ENCODE measurements at regions not wholly inside any gene's neighbourhood (a gene's known extent, or its start where the extent isn't known, plus 50 kb on each side); places are given as distances from the start of the nearest gene placed in this dataset.

DNA sequence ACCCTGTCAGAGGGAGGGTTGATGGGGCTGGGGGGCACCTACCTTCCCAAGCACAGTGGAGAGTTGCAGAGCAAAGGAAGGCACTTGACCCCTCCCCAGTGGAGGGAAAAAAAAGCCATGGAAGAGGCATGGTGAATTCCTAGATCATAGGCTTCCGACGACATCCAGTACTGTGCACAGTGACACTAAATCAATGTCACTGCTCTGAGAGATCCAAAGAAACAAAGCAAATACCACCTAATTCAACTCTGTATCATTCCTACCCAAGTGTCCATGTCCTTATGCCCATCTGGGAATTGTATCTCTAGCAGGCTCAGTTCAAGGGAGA, 344.2 kb upstream of the NCAM1 start:
- no peak overlapping the region for H4K8ac ChIP-seq (ENCODE audit: low read depth, low read length)
- no peak overlapping the region for H2BK12ac ChIP-seq (ENCODE audit: low read length)
- H2AFZ ChIP-seq (ENCODE audit: low read length), result no peak overlapping the region
- H2AK5ac ChIP-seq (ENCODE audit: low read depth, low read length), result no peak overlapping the region
- H3K27ac ChIP-seq (replicated peaks; ENCODE audit: low read length), result no peak overlapping the region
- no peak overlapping the region for H3K14ac ChIP-seq (ENCODE audit: low read length)
- H2BK120ac ChIP-seq (ENCODE audit: low read depth, low read length), result no peak overlapping the region
- H3K79me1 ChIP-seq (ENCODE audit: low read depth, low read length), result no peaks in the 10 kb centered on the region
- no peaks in the 10 kb centered on the region for H3K36me3 ChIP-seq (replicated peaks in 1 of 2; ENCODE audit: control insufficient read depth in 2 of 2, insufficient read depth in 2 of 2, low read length in 2 of 2)
- H3K27me3 ChIP-seq (ENCODE audit: control insufficient read depth in 3 of 3, insufficient read depth in 3 of 3, low read depth in 1 of 3, low read length in 3 of 3), result no peaks in the 10 kb centered on the region
- no peak for DNase-seq (ENCODE audit: low spot score)
- no peak overlapping the region for H3K18ac ChIP-seq (ENCODE audit: low read length)
- H3K9me3 ChIP-seq (replicated peaks in 1 of 2; ENCODE audit: control insufficient read depth in 2 of 2, insufficient read depth in 1 of 2, low read depth in 1 of 2, low read length in 2 of 2), result no peaks in the 10 kb centered on the region
- no peak overlapping the region for H3K4ac ChIP-seq (ENCODE audit: low read length)
- no peak overlapping the region for H2BK15ac ChIP-seq (ENCODE audit: low read length)
- H3K9ac ChIP-seq (ENCODE audit: low read depth, low read length, poor library complexity), result no peak overlapping the region
- H2BK5ac ChIP-seq (ENCODE audit: low read length), result no peak overlapping the region
- no peak overlapping the region for H3K23ac ChIP-seq (ENCODE audit: low read depth, low read length, poor library complexity)
- H4K91ac ChIP-seq (ENCODE audit: low read depth, low read length, poor library complexity), result no peak overlapping the region
- H3K4me3 ChIP-seq (ENCODE audit: low read length in 2 of 2), result no peak overlapping the region
- H3K4me1 ChIP-seq (ENCODE audit: control insufficient read depth in 2 of 2, insufficient read depth in 1 of 2, low read depth in 1 of 2, low read length in 2 of 2), result peaks cover 0 to 7% of the 10 kb centered on the region in 2 donors
- WGBS, 2 donors (ENCODE audit: extremely low coverage in 2 of 2, insufficient read length in 2 of 2, insufficient replicate concordance in 1 of 2), result no CpG with 5 or more reads among the region's 2 CpGs
- no peak overlapping the region for H3K4me2 ChIP-seq (ENCODE audit: insufficient read depth, low read length, poor library complexity, severe bottlenecking)

DNA sequence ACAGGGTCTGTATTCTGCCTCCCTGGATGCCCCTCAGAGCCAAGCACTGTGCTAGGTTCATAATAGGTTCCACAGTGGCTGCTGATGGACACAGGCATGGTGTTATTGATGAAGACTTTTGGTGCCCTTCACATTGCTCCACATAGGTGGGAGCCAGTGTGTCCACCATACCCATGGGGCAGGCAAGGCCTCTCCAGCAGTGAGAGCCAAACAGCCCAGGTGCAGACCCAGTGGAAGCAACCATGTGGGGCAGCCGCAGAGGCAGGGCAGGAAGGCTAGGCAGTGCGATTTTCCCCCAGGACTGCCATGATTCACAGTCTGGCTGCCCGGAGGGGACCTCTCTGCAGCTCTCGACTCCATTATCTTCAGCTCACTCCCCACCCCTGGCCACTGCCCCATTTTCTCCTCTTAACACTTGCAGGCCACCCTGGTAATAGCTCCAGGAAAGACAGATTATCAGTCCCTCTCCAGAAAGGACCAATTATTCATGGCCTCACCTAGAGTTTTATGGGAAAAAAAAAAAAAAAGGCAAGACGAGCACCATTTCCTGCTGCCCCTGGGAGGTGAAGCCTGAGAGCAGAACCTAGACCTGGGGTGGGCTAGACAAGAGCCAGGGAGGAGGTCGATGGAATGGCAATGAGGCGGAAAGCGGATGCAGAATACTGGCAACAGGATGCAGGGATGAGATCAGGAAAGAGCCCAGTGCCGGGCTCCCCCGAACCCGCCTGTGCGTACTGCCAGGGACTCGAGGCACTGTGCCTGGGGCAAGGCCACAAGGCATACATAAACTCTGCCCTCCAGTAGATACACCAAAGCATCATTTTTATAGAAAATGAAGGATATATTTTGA, 343.0 kb upstream of the NCAM1 start:
- Histone ChIP-seq H3K9ac (ENCODE audit: low read depth, low read length, poor library complexity) (no peak overlapping the region), H3K23ac (ENCODE audit: low read depth, low read length, poor library complexity) (no peak overlapping the region), H4K8ac (ENCODE audit: low read depth, low read length) (no peak overlapping the region), H4K91ac (ENCODE audit: low read depth, low read length, poor library complexity) (no peak overlapping the region), H3K4me1 (ENCODE audit: control insufficient read depth in 2 of 2, insufficient read depth in 1 of 2, low read depth in 1 of 2, low read length in 2 of 2) (peaks cover 0 to 4% of the 10 kb centered on the region in 2 donors), H3K18ac (ENCODE audit: low read length) (peak overlapping the region; percentile 71), H2BK5ac (ENCODE audit: low read length) (no peak overlapping the region), H3K36me3 (replicated peaks in 1 of 2; ENCODE audit: control insufficient read depth in 2 of 2, insufficient read depth in 2 of 2, low read length in 2 of 2) (no peaks in the 10 kb centered on the region), H3K14ac (ENCODE audit: low read length) (no peak overlapping the region), H2AK5ac (ENCODE audit: low read depth, low read length) (no peak overlapping the region), H3K4ac (ENCODE audit: low read length) (no peak overlapping the region), H3K4me2 (ENCODE audit: insufficient read depth, low read length, poor library complexity, severe bottlenecking) (no peak overlapping the region), H3K9me3 (replicated peaks in 1 of 2; ENCODE audit: control insufficient read depth in 2 of 2, insufficient read depth in 1 of 2, low read depth in 1 of 2, low read length in 2 of 2) (no peaks in the 10 kb centered on the region), H2BK15ac (ENCODE audit: low read length) (peak overlapping the region; percentile 14), H2AFZ (ENCODE audit: low read length) (no peak overlapping the region), H3K4me3 (ENCODE audit: low read length in 2 of 2) (no peak overlapping the region), H3K27ac (replicated peaks; ENCODE audit: low read length) (no peak overlapping the region), H3K79me1 (ENCODE audit: low read depth, low read length) (no peaks in the 10 kb centered on the region), H2BK120ac (ENCODE audit: low read depth, low read length) (no peak overlapping the region), H2BK12ac (ENCODE audit: low read length) (no peak overlapping the region), H3K27me3 (ENCODE audit: control insufficient read depth in 3 of 3, insufficient read depth in 3 of 3, low read depth in 1 of 3, low read length in 3 of 3) (no peaks in the 10 kb centered on the region)
- no CpG with 5 or more reads among the region's 13 CpGs for WGBS, 2 donors (ENCODE audit: extremely low coverage in 2 of 2, insufficient read length in 2 of 2, insufficient replicate concordance in 1 of 2)
- no peak for DNase-seq (ENCODE audit: low spot score)

DNA sequence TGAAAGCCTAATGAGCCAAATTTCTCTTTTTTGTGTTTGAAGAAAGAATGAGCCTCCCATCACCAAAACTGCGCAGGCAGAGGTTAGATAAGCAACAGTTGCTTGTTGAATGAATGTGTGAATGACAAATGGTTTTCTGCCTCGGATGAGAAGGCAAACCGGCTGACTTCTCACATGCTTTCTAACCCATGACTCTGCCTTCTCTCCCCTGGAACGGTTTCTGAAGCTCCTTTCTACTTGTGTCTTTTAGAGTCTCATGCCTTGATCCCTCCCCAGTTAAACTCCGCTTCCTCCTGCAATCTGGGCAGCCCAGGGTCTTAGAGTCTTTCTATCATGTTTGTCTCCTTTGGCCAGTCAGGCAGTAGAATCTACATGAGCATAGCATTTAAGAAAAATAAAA, 342.1 kb upstream of the NCAM1 start:
- Histone ChIP-seq H3K18ac (ENCODE audit: low read length) (no peak overlapping the region), H3K4me3 (ENCODE audit: low read length in 2 of 2) (no peak overlapping the region), H3K4ac (ENCODE audit: low read length) (no peak overlapping the region), H2BK15ac (ENCODE audit: low read length) (no peak overlapping the region), H4K8ac (ENCODE audit: low read depth, low read length) (no peak overlapping the region), H2AK5ac (ENCODE audit: low read depth, low read length) (no peak overlapping the region), H3K79me1 (ENCODE audit: low read depth, low read length) (no peaks in the 10 kb centered on the region), H3K4me1 (ENCODE audit: control insufficient read depth in 2 of 2, insufficient read depth in 1 of 2, low read depth in 1 of 2, low read length in 2 of 2) (peaks cover 0 to 4% of the 10 kb centered on the region in 2 donors), H3K4me2 (ENCODE audit: insufficient read depth, low read length, poor library complexity, severe bottlenecking) (no peak overlapping the region), H3K14ac (ENCODE audit: low read length) (no peak overlapping the region), H4K91ac (ENCODE audit: low read depth, low read length, poor library complexity) (no peak overlapping the region), H2BK12ac (ENCODE audit: low read length) (no peak overlapping the region), H3K9me3 (replicated peaks in 1 of 2; ENCODE audit: control insufficient read depth in 2 of 2, insufficient read depth in 1 of 2, low read depth in 1 of 2, low read length in 2 of 2) (no peaks in the 10 kb centered on the region), H2BK5ac (ENCODE audit: low read length) (no peak overlapping the region), H2BK120ac (ENCODE audit: low read depth, low read length) (no peak overlapping the region), H3K27me3 (ENCODE audit: control insufficient read depth in 3 of 3, insufficient read depth in 3 of 3, low read depth in 1 of 3, low read length in 3 of 3) (no peaks in the 10 kb centered on the region), H3K36me3 (replicated peaks in 1 of 2; ENCODE audit: control insufficient read depth in 2 of 2, insufficient read depth in 2 of 2, low read length in 2 of 2) (no peaks in the 10 kb centered on the region), H3K27ac (replicated peaks; ENCODE audit: low read length) (no peak overlapping the region), H3K23ac (ENCODE audit: low read depth, low read length, poor library complexity) (no peak overlapping the region), H3K9ac (ENCODE audit: low read depth, low read length, poor library complexity) (no peak overlapping the region), H2AFZ (ENCODE audit: low read length) (no peak overlapping the region)
- no peak for DNase-seq (ENCODE audit: low spot score)
- WGBS, 2 donors (ENCODE audit: extremely low coverage in 2 of 2, insufficient read length in 2 of 2, insufficient replicate concordance in 1 of 2), result no CpG with 5 or more reads among the region's 5 CpGs

DNA sequence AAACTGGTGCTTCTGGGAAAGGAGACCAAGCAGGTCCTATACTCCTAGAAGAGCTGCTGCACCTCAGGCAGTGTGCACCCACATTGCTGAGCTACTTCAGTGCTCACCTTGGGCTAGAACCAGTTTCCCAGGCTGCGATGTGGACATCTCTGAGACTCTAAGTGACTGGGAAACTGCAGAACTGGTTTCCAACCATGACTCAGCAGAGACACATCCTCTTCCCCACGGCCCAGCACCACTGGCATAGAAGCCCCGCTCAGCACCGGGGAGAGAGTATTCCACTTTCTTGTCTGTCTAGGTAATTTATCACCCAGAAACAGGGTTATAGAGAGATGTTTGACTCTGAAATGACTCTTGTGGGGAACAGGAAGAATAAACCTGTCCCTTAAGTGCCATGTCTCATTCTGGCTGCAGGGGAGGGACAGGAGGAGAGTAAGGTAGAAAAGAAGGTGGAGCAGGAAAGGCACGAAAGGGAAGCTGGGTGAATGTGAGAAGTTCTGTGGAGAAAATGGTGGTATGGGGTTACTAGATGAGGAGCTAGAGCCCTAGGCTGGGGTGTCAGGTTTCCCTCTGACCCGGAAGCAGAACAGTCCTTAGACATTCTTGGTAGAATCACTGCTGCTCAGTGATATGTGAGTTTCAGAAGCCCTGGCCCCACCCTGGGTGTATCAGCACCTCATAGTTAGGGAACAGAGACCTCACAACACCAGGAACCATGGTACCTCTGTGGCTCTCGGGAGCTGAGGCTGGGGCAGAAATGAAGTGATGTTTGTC, 340.4 kb upstream of the NCAM1 start:
- H4K8ac ChIP-seq (ENCODE audit: low read depth, low read length), result no peak overlapping the region
- no peak overlapping the region for H3K4me3 ChIP-seq (ENCODE audit: low read length in 2 of 2)
- DNase-seq (ENCODE audit: low spot score), result no peak
- no peak overlapping the region for H3K9ac ChIP-seq (ENCODE audit: low read depth, low read length, poor library complexity)
- H2AFZ ChIP-seq (ENCODE audit: low read length), result no peak overlapping the region
- H3K9me3 ChIP-seq (replicated peaks in 1 of 2; ENCODE audit: control insufficient read depth in 2 of 2, insufficient read depth in 1 of 2, low read depth in 1 of 2, low read length in 2 of 2), result no peaks in the 10 kb centered on the region
- no CpG with 5 or more reads among the region's 7 CpGs for whole genome bisulfite sequencing, 2 donors (ENCODE audit: extremely low coverage in 2 of 2, insufficient read length in 2 of 2, insufficient replicate concordance in 1 of 2)
- peak overlapping the region; percentile 78 for H3K18ac ChIP-seq (ENCODE audit: low read length)
- peak overlapping the region; percentile 7 for H2AK5ac ChIP-seq (ENCODE audit: low read depth, low read length)
- H3K14ac ChIP-seq (ENCODE audit: low read length), result no peak overlapping the region
- no peak overlapping the region for H2BK120ac ChIP-seq (ENCODE audit: low read depth, low read length)
- no peak overlapping the region for H3K4ac ChIP-seq (ENCODE audit: low read length)
- H2BK5ac ChIP-seq (ENCODE audit: low read length), result no peak overlapping the region
- H3K23ac ChIP-seq (ENCODE audit: low read depth, low read length, poor library complexity), result no peak overlapping the region
- H3K27ac ChIP-seq (replicated peaks; ENCODE audit: low read length), result no peak overlapping the region
- H2BK12ac ChIP-seq (ENCODE audit: low read length), result no peak overlapping the region
- no peak overlapping the region for H2BK15ac ChIP-seq (ENCODE audit: low read length)
- no peak overlapping the region for H4K91ac ChIP-seq (ENCODE audit: low read depth, low read length, poor library complexity)
- peaks cover 0 to 7% of the 10 kb centered on the region in 2 donors for H3K4me1 ChIP-seq (ENCODE audit: control insufficient read depth in 2 of 2, insufficient read depth in 1 of 2, low read depth in 1 of 2, low read length in 2 of 2)
- H3K27me3 ChIP-seq (ENCODE audit: control insufficient read depth in 3 of 3, insufficient read depth in 3 of 3, low read depth in 1 of 3, low read length in 3 of 3), result no peaks in the 10 kb centered on the region
- H3K4me2 ChIP-seq (ENCODE audit: insufficient read depth, low read length, poor library complexity, severe bottlenecking), result no peak overlapping the region
- H3K36me3 ChIP-seq (replicated peaks in 1 of 2; ENCODE audit: control insufficient read depth in 2 of 2, insufficient read depth in 2 of 2, low read length in 2 of 2), result peaks cover 0 to 1% of the 10 kb centered on the region in 2 donors
- H3K79me1 ChIP-seq (ENCODE audit: low read depth, low read length), result no peaks in the 10 kb centered on the region

Measured in neuronal stem cell (in vitro differentiated cells).